ENCODE measurements at regions not wholly inside any gene's neighbourhood (a gene's known extent, or its start where the extent isn't known, plus 50 kb on each side); places are given as distances from the start of the nearest gene placed in this dataset.

DNA sequence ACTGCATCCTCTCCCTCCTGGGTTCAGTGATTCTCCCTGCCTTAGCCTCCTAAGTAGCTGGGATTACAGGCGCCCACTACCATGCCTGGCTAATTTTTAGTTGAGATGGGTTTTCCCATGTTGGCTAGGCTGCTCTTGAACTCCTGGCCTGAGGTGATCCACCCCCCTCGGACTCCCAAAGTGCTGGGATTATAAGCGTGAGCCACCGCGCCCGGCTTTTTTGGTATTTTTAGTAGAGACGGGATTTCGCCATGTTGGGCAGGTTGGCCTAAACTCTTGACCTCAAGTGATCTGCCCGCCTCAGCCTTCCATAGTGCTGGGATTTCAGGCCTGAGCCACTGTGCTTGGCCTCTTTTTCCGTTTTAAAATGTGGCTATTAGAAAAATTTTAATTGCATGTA is 343.8 kb upstream of the RBFOX1 start:
- no peak for DNase-seq

DNA sequence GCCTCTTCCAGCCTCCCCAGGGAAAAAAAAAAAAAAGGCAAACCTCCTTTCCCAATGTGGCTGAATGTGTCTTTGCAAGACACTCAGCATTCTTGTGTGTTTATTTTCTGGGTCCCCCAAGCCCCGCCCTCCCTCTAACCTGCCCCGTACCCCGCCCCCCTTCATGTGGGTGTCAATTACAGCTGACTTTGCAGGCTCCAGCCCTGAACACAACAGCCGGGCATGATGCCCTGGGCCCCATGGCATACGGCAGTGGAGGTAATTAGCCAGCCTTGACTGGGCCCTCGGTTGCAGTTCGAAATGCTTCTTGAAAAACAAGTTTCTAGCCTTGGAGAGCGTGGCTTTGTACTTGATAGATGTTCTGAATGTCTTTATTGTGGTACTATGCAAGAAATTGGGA is 354.7 kb upstream of the RBFOX1 start:
- DNase-seq, result no peak

GRCh38 chr16:6977291-6977690 is 355.4 kb upstream of the RBFOX1 start:
- DNase-seq, result no peak

- no peak for DNase-seq
Measured at GRCh38 chr16:6976716-6977115, 355.9 kb upstream of the RBFOX1 start.

- no peak for DNase-seq
Measured at GRCh38 chr16:6970171-6970857, 362.3 kb upstream of the RBFOX1 start.

DNA sequence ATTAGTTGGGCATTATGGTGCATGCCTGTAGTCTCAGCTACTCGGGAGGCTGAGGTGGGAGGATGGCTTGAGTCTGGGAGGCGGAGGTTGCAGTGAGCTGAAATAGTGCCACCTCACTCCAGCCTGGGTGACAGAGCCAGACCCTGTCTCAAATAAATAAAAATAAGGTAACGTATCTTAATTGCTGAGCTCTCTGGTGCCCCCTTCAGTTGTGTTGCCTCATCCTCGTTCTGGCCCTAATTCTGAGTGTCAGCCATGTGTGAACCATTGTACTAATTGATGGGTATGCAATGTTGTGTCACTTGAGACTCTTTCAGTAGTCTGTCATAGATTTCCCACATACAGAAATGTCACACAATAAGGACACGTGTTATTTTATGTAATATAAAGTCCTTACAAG is 363.1 kb upstream of the RBFOX1 start:
- DNase-seq, result no peak

DNA sequence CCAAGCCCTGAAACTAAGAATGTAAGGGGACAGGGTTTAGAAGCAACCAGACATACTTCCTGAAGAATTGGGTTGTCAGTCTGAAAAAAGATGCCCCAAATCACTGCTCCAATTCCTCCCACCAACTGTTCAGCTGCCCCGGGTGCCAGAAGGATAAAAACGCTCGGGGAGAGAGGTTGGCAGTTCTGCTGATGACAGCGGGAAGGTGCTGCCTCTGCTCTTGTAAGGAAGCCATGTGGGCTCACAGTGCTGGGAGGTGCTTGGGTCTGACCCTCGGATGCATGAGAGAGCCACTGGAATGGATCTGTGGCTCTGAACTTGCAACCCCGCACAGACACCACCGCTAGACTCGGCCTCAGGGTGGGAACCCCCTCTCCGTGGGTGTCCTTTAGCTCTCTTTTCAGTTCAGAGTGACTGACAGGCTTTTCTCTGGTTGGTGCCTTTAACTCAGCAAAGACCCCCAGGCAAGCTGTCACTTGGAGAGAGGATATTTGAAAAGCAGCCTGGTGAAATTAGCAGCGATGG is 364.8 kb upstream of the RBFOX1 start:
- DNase-seq, result no peak

DNA sequence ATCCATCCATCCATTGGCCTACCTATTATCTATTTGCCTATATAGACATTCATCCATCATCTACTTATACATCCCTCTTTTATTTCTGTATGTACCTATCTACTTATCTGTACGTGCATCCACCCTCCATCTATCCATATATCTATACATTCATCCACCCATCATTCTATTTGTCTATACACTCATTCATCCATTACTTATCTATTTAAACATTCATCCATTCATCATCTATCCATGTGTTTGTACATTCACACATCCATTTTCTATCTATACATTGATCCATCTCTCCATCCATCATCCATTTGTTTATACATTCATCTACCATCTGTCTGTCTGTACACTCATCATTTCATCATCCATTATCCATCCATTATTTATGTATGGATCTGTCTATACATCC is 365.7 kb upstream of the RBFOX1 start:
- no peak for DNase-seq

DNA sequence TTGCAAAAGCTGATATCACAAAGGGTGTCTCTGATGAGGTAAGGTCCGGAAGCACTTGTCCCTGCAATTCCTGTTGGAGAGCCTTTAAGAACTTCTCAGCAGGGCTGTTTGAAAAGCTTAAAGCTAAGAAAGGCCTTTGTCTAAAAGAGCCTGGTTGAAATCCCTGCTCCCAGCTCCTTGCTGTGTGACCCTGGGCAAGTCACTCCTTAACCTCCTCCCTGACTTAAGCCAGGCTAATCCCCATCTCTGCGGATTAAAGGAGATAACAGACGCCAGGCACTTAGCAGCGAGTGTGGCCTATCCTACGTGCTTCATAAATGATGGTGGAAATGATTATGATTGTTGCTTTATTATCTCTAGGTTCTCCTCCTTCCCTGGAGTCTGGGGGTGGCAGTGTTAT is 368.0 kb upstream of the RBFOX1 start:
- no peak for DNase-seq

DNA sequence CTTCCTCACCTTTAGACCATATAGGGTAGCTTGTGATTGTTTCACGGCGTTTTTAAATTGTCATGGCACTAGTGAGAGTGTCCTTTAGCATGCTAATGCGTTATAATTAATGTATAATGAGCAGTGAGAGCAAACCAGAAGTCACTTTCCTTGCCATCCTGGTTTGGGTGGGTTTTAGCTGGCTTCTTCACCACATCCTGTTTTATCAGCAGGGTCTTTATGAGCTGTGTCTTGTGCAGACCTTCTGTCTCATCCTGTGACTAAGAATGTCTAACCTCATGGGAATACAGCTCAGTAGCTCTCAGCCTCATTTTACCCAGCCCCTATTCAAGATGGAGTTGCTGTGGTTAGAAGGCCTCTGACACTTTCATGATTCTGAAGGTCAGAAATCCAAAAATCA is 370.9 kb upstream of the RBFOX1 start:
- no peak for DNase-seq

GRCh38 chr16:6958184-6958583 is 374.5 kb upstream of the RBFOX1 start:
- DNase-seq, result no peak

- DNase-seq, result no peak
Measured at GRCh38 chr16:6957681-6958080, 375.0 kb upstream of the RBFOX1 start.

DNA sequence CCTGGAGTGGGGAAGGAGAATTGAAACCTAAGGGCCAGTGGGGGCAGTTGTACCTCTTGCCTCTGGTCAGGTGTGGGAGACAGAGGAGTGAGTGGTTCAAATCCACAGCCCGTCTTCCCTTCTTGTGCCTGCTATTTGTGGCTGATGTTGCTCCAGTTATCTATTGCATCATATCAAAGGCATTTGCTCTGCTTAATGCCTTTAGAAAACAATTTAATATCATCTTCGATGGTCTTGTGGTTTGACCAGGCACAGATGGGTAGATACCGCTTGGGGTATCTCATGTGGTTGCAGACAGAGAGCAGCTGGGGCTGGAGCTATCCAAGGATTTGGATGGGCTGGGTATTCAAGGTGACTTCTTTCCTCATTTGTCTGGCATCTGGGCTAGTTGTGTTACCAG is 376.1 kb upstream of the RBFOX1 start:
- no peak for DNase-seq

DNA sequence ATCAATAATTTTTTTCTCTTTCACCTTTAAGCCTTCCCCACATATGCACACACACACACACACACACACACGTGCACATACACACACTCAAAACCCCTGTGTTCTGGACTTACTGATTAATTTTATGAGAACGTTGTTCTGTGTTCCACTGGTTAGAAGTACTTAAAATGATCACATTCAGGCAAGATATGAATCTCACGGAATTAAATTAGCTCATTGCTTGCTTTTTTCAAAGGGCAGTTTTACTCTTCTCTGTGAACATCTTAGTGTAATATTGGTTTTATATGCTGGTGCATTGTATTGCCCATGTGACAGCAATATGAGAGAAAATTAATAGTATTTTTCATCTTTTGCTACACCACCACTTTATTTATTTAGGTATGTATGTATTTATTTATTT is 377.3 kb upstream of the RBFOX1 start:
- no peak for DNase-seq

DNA sequence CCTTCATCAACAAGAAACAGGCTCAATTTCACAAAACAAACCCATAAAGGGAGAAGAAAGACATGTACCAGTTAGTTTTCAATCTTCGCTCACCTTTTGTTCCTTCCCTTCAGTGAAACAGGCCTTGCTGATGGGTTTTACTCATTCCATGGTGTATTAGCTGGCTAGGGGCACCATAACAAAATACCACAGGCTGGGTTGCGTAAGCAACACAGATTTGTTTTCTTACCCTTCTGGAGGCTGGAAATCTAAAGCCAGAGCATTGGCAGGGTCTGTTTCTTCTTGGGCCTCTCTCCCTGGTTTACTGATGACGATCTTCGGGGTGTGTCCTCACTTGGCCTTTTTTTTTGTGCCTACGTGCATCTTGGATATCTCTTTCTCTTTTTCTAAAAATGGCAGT is 383.4 kb upstream of the RBFOX1 start:
- no peak for DNase-seq

- no peak for DNase-seq
Measured at GRCh38 chr16:6947291-6947690, 385.4 kb upstream of the RBFOX1 start.

GRCh38 chr16:6946802-6947201 is 385.8 kb upstream of the RBFOX1 start:
- DNase-seq, result no peak

DNA sequence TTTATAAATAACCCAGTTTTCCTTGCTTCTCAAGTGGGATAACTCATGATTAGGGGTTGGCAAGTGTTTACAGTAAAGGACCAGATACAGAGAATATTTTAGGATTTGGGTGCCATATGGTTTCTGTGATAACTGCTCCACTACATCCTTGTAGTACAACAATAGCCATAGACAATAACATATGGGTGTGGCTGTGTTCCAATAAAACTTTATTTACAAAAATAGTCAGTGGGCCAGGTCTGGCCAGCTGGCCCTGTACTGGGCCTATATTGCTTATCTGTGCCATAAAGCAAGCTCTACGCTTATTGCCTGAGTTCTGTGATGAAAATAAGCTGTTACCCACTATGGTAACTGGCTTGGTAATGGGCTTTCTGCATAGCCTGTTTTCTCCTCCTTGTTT is 386.5 kb upstream of the RBFOX1 start:
- no peak for DNase-seq

DNA sequence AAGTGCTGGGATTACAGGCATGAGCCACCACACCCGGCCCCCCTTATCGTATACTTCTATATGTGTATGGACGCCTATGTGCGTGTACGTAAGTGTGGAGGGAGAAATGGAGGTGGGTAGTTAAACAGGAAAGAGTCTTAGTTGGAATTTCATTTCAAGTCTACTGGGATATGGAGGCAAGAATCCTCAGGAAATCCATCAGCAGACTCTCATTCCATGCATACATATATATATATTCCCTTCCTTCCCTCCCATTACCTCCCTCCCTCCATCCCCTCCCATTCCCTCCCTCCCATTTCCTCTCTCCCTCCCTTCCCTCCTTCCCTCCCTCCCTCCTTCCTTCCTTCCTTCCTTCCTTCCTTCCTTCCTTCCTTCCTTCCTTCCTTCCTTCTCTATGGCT is 391.7 kb upstream of the RBFOX1 start:
- DNase-seq, result no peak

DNA sequence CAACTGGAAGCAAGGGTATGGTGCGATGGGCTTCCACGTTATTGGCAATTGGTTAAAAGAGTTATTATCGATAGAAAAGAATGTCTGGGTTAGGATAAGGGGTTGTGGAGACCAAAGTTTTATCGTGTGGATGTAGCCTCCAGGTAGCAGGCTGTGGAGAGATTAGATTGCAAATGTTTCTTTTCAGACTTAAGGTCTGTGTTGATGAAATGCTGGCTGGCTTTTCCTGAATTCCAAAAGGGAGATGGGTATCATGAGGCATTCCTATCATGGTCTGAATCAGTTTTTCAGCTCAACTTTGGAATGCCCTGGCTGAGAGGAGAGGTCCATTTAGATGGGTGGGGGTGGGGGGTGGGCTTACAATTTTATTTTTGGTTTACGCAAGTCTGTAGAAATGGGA is 395.0 kb upstream of the RBFOX1 start:
- DNase-seq, result no peak

- DNase-seq, result no peak
Measured at GRCh38 chr16:6932871-6933385, 399.7 kb upstream of the RBFOX1 start.

DNA sequence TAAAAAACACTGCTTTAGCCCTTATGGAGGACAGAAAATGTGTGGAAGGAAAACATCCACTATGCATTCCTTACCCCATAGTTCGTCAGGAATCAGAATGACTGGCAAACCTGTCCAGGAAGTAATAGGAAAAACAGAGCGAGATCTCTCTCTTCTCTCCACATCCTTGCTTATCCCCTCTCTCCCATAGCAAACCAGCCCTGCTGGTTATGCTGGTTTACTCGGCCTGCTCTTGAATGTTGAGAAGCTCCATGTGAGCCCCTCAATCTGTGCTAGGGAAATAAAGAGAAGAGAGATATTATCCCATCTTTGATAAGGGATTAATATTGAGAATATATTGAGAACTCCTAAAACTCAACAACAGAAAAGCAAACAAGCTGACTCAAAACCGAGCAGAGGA is 402.8 kb upstream of the RBFOX1 start:
- DNase-seq, result no peak

- DNase-seq, result no peak
Measured at GRCh38 chr16:6926762-6927161, 405.9 kb upstream of the RBFOX1 start.

GRCh38 chr16:6926341-6926740 is 406.3 kb upstream of the RBFOX1 start:
- no peak for DNase-seq

DNA sequence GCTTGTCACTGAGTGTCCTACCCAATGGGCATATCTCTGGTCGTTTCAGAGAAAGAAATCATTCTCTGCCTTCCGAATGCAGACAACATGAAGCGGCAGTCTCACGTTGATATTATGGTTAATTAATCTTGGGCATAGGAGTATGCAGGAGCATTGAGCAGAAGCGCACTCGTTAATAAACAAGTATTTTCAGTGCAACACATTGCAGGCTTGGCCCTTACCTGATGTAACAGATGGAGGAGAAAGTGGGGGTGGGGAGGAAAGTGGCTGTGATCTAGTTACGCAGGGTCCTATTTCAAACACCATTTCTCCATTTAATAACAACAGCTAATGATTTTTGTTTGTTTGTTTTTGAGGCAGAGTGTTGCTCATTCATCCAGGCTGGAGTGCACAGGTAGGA is 414.0 kb upstream of the RBFOX1 start:
- no peak for DNase-seq
